ENCODE measurements at regions not wholly inside any gene's neighbourhood (a gene's known extent, or its start where the extent isn't known, plus 50 kb on each side); places are given as distances from the start of the nearest gene placed in this dataset.
"Not testable (repeated sequence)": the region's sequence is repeated elsewhere in the genome, so short reads cannot be mapped to it uniquely, and the experiment has no call there.

DNA sequence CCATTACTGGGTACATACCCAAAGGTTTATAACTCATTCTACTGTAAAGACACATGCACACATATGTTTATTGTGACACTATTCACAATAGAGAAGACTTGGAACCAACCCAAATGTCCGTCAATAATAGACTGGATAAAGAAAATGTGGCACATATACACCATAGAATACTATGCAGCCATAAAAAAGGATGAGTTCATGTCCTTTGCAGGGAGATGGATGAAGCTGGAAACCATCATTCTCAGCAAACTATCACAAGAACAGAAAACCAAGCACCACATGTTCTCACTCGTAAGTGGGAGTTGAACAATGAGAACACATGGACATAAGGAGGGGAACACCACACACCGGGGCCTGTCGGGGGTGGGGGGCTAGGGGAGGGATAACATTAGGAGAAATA is 196.9 kb upstream of the CAND1 start:
- H3K4me3 ChIP-seq (ENCODE audit: low read depth, low read length); H3K9ac ChIP-seq (ENCODE audit: low read depth, low read length); H3K9me3 ChIP-seq (ENCODE audit: control insufficient read depth, insufficient read depth, low read length); H3K36me3 ChIP-seq (ENCODE audit: control insufficient read depth, insufficient read depth, low read length); H3K4me1 ChIP-seq (ENCODE audit: control insufficient read depth, insufficient read depth, low read length): not testable (repeated sequence)
- peaks cover 25% of the 10 kb centered on the region for H3K27me3 ChIP-seq (ENCODE audit: control insufficient read depth, insufficient read depth, low read length)

- no peaks in the 10 kb centered on the region for H3K36me3 ChIP-seq (ENCODE audit: control insufficient read depth, insufficient read depth, low read length)
- peaks cover 17% of the 10 kb centered on the region for H3K27me3 ChIP-seq (ENCODE audit: control insufficient read depth, insufficient read depth, low read length)
- H3K9ac ChIP-seq (ENCODE audit: low read depth, low read length): no peak overlapping the region
- H3K4me3 ChIP-seq (ENCODE audit: low read depth, low read length): no peak overlapping the region
- peaks cover 3% of the 10 kb centered on the region for H3K4me1 ChIP-seq (ENCODE audit: control insufficient read depth, insufficient read depth, low read length)
- H3K9me3 ChIP-seq (ENCODE audit: control insufficient read depth, insufficient read depth, low read length): no peaks in the 10 kb centered on the region
These were observed 195.8 kb upstream of the CAND1 start for GRCh38 chr12:67073336-67073735.

DNA sequence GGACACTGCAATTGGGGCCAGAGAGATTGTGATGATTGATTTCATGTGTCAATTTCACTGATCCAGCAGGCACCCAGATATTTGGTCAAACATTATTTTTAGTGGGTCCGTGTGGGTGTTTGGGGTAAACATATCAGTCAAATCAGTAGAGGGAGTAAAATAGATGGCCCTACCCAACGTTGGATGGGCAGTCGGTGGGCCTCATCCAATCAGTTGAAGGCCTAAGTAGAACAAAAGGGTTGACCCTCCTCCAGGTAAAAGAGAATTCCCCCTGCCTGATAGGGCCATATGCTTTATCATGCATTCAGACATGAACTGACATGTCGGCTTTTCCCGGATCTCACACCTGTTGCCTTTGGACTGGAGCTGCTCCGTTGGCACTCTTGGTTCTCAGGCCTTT is 195.1 kb upstream of the CAND1 start:
- H3K4me1 ChIP-seq (ENCODE audit: control insufficient read depth, insufficient read depth, low read length): peaks cover 3% of the 10 kb centered on the region
- no peaks in the 10 kb centered on the region for H3K36me3 ChIP-seq (ENCODE audit: control insufficient read depth, insufficient read depth, low read length)
- peaks cover 17% of the 10 kb centered on the region for H3K27me3 ChIP-seq (ENCODE audit: control insufficient read depth, insufficient read depth, low read length)
- no peaks in the 10 kb centered on the region for H3K9me3 ChIP-seq (ENCODE audit: control insufficient read depth, insufficient read depth, low read length)
- H3K4me3 ChIP-seq (ENCODE audit: low read depth, low read length): no peak overlapping the region
- H3K9ac ChIP-seq (ENCODE audit: low read depth, low read length): no peak overlapping the region

- H3K4me1 ChIP-seq (ENCODE audit: control insufficient read depth, insufficient read depth, low read length): peaks cover 8% of the 10 kb centered on the region
These were observed 191.5 kb upstream of the CAND1 start for GRCh38 chr12:67077617-67078016.

GRCh38 chr12:67078957-67079356 is 190.2 kb upstream of the CAND1 start:
- Histone ChIP-seq H3K9ac (ENCODE audit: low read depth, low read length) (no peak overlapping the region), H3K4me3 (ENCODE audit: low read depth, low read length) (no peak overlapping the region), H3K9me3 (ENCODE audit: control insufficient read depth, insufficient read depth, low read length) (no peaks in the 10 kb centered on the region), H3K27me3 (ENCODE audit: control insufficient read depth, insufficient read depth, low read length) (no peaks in the 10 kb centered on the region), H3K4me1 (ENCODE audit: control insufficient read depth, insufficient read depth, low read length) (peaks cover 8% of the 10 kb centered on the region), H3K36me3 (ENCODE audit: control insufficient read depth, insufficient read depth, low read length) (no peaks in the 10 kb centered on the region)

More at GRCh38 chr12:67077617-67078016, 191.5 kb upstream of the CAND1 start:
- Histone ChIP-seq H3K36me3 (ENCODE audit: control insufficient read depth, insufficient read depth, low read length) (no peaks in the 10 kb centered on the region), H3K9ac (ENCODE audit: low read depth, low read length) (no peak overlapping the region), H3K4me3 (ENCODE audit: low read depth, low read length) (no peak overlapping the region), H3K9me3 (ENCODE audit: control insufficient read depth, insufficient read depth, low read length) (no peaks in the 10 kb centered on the region), H3K27me3 (ENCODE audit: control insufficient read depth, insufficient read depth, low read length) (no peaks in the 10 kb centered on the region)

GRCh38 chr12:67080637-67081036 is 188.5 kb upstream of the CAND1 start:
- no peak overlapping the region for H3K4me3 ChIP-seq (ENCODE audit: low read depth, low read length)
- no peaks in the 10 kb centered on the region for H3K9me3 ChIP-seq (ENCODE audit: control insufficient read depth, insufficient read depth, low read length)
- no peak overlapping the region for H3K9ac ChIP-seq (ENCODE audit: low read depth, low read length)
- no peaks in the 10 kb centered on the region for H3K36me3 ChIP-seq (ENCODE audit: control insufficient read depth, insufficient read depth, low read length)
- no peaks in the 10 kb centered on the region for H3K27me3 ChIP-seq (ENCODE audit: control insufficient read depth, insufficient read depth, low read length)
- peaks cover 8% of the 10 kb centered on the region for H3K4me1 ChIP-seq (ENCODE audit: control insufficient read depth, insufficient read depth, low read length)

GRCh38 chr12:67082221-67082620 is 186.9 kb upstream of the CAND1 start:
- no peaks in the 10 kb centered on the region for H3K27me3 ChIP-seq (ENCODE audit: control insufficient read depth, insufficient read depth, low read length)
- no peaks in the 10 kb centered on the region for H3K36me3 ChIP-seq (ENCODE audit: control insufficient read depth, insufficient read depth, low read length)
- H3K9me3 ChIP-seq (ENCODE audit: control insufficient read depth, insufficient read depth, low read length): no peaks in the 10 kb centered on the region
- peaks cover 8% of the 10 kb centered on the region for H3K4me1 ChIP-seq (ENCODE audit: control insufficient read depth, insufficient read depth, low read length)
- H3K4me3 ChIP-seq (ENCODE audit: low read depth, low read length): no peak overlapping the region
- H3K9ac ChIP-seq (ENCODE audit: low read depth, low read length): no peak overlapping the region

DNA sequence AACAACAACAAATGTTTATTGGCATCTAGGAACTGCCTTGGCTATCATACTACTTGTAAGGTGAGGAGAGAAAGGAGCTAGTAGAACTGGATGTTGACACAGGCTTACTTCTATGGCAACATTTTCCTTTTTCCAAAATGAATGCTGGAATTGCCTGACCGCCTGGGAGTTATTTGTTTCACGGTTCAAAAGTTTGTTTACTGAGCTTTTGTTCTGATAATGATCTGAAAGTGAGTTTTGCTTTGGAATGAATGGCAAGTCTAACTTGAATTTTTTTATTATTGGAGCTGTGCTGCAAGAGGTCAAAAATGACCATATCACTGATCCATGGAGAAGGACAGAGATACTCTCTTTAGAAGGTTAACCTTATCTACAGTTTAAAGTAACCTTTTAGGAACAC is 183.5 kb upstream of the CAND1 start:
- H3K4me3 ChIP-seq (ENCODE audit: low read depth, low read length): no peak overlapping the region
- H3K36me3 ChIP-seq (ENCODE audit: control insufficient read depth, insufficient read depth, low read length): no peaks in the 10 kb centered on the region
- H3K27me3 ChIP-seq (ENCODE audit: control insufficient read depth, insufficient read depth, low read length): no peaks in the 10 kb centered on the region
- no peak overlapping the region for H3K9ac ChIP-seq (ENCODE audit: low read depth, low read length)
- H3K9me3 ChIP-seq (ENCODE audit: control insufficient read depth, insufficient read depth, low read length): no peaks in the 10 kb centered on the region
- peaks cover under 1% of the 10 kb centered on the region for H3K4me1 ChIP-seq (ENCODE audit: control insufficient read depth, insufficient read depth, low read length)

DNA sequence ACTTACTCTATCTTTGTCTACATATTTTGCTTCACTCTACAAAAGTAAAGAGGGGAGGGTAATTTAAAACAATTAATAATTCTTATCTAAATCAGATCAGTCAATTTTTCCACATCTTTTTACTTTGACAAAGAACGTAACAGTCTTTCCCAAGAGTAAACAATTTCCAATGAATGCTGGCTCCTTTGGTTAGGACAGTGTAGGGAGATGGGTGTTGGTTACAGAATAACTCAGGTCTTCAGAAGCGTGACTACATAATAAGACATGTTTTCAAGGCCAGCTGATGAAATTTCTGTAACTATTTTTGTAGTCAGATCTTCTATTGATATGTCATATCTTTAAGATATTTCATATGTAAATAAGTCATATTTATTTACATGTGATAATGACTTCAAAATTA is 183.0 kb upstream of the CAND1 start:
- Histone ChIP-seq H3K9me3 (ENCODE audit: control insufficient read depth, insufficient read depth, low read length) (no peaks in the 10 kb centered on the region), H3K4me3 (ENCODE audit: low read depth, low read length) (no peak overlapping the region), H3K36me3 (ENCODE audit: control insufficient read depth, insufficient read depth, low read length) (no peaks in the 10 kb centered on the region), H3K9ac (ENCODE audit: low read depth, low read length) (no peak overlapping the region), H3K27me3 (ENCODE audit: control insufficient read depth, insufficient read depth, low read length) (no peaks in the 10 kb centered on the region), H3K4me1 (ENCODE audit: control insufficient read depth, insufficient read depth, low read length) (no peaks in the 10 kb centered on the region)

GRCh38 chr12:67088401-67089118 is 180.6 kb upstream of the CAND1 start:
- Histone ChIP-seq H3K9ac (ENCODE audit: low read depth, low read length) (no peak overlapping the region), H3K4me3 (ENCODE audit: low read depth, low read length) (no peak overlapping the region), H3K4me1 (ENCODE audit: control insufficient read depth, insufficient read depth, low read length) (no peaks in the 10 kb centered on the region), H3K27me3 (ENCODE audit: control insufficient read depth, insufficient read depth, low read length) (no peaks in the 10 kb centered on the region), H3K36me3 (ENCODE audit: control insufficient read depth, insufficient read depth, low read length) (no peaks in the 10 kb centered on the region), H3K9me3 (ENCODE audit: control insufficient read depth, insufficient read depth, low read length) (no peaks in the 10 kb centered on the region)

GRCh38 chr12:67091204-67091603 is 178.0 kb upstream of the CAND1 start:
- no peaks in the 10 kb centered on the region for H3K27me3 ChIP-seq (ENCODE audit: control insufficient read depth, insufficient read depth, low read length)
- H3K4me3 ChIP-seq (ENCODE audit: low read depth, low read length): no peak overlapping the region
- H3K9ac ChIP-seq (ENCODE audit: low read depth, low read length): no peak overlapping the region
- H3K9me3 ChIP-seq (ENCODE audit: control insufficient read depth, insufficient read depth, low read length): no peaks in the 10 kb centered on the region
- no peaks in the 10 kb centered on the region for H3K36me3 ChIP-seq (ENCODE audit: control insufficient read depth, insufficient read depth, low read length)
- no peaks in the 10 kb centered on the region for H3K4me1 ChIP-seq (ENCODE audit: control insufficient read depth, insufficient read depth, low read length)

GRCh38 chr12:67091678-67092077 is 177.5 kb upstream of the CAND1 start:
- Histone ChIP-seq H3K4me3 (ENCODE audit: low read depth, low read length) (no peak overlapping the region), H3K27me3 (ENCODE audit: control insufficient read depth, insufficient read depth, low read length) (no peaks in the 10 kb centered on the region), H3K4me1 (ENCODE audit: control insufficient read depth, insufficient read depth, low read length) (no peaks in the 10 kb centered on the region), H3K9me3 (ENCODE audit: control insufficient read depth, insufficient read depth, low read length) (no peaks in the 10 kb centered on the region), H3K36me3 (ENCODE audit: control insufficient read depth, insufficient read depth, low read length) (no peaks in the 10 kb centered on the region), H3K9ac (ENCODE audit: low read depth, low read length) (no peak overlapping the region)
